ENCODE measurements at regions not wholly inside any gene's neighbourhood (a gene's known extent, or its start where the extent isn't known, plus 50 kb on each side); places are given as distances from the start of the nearest gene placed in this dataset.

DNA sequence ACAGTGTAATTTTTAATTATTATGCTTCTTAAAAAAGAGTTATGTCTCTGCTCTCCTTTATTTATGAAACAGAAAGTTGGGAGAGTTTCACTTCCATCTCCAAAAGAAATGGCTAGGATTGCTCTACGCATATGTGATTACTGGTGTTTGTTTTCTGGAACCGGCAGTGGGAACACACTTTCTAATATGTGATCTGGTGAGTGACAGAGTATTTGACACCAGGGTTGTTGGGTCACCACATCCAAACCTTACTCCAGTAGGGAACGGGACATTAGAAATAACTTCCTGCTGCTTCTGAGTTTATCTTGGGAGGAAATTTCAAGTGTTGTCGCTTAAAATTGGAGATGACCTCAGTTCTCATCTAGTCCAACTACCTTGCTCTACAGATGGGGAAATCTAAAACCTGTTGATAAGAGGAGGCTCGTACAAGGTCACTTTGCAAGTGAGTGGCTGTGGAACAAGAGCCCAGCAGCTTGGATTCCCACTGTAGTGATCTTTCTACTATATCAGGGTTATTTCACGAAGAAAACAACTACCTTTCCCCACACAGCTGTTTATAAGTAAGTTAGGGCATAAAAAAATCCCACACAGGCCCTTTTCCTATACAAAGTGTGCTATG, 108.5 kb downstream of the TTC32 start:
- TF ChIP-seq ELF4 (IDR thresholded peaks at IDR 0.05): no peak
- no peak for TF ChIP-seq HDGF (IDR thresholded peaks at IDR 0.05; ENCODE audit: borderline replicate concordance)
- no peak for TF ChIP-seq CTBP1 (IDR thresholded peaks at IDR 0.05; ENCODE audit: borderline replicate concordance)
- no peak for TF ChIP-seq NFRKB (IDR thresholded peaks at IDR 0.05)
- TF ChIP-seq FOXK2 (IDR thresholded peaks at IDR 0.05): no peak
- no peak for TF ChIP-seq L3MBTL2 (conservative IDR thresholded peaks at IDR 0.05)
- no peak for TF ChIP-seq BHLHE40 (IDR thresholded peaks at IDR 0.05; ENCODE audit: borderline replicate concordance)
- no peak for TF ChIP-seq SP1 (IDR thresholded peaks at IDR 0.05)
- no peak for TF ChIP-seq SUZ12 (IDR thresholded peaks at IDR 0.05)
- TF ChIP-seq, protein P1, sequence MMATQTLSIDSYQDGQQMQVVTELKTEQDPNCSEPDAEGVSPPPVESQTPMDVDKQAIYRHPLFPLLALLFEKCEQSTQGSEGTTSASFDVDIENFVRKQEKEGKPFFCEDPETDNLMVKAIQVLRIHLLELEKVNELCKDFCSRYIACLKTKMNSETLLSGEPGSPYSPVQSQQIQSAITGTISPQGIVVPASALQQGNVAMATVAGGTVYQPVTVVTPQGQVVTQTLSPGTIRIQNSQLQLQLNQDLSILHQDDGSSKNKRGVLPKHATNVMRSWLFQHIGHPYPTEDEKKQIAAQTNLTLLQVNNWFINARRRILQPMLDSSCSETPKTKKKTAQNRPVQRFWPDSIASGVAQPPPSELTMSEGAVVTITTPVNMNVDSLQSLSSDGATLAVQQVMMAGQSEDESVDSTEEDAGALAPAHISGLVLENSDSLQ (IDR thresholded peaks at IDR 0.05): no peak
- no peak for TF ChIP-seq TARDBP (IDR thresholded peaks at IDR 0.05)
